BJ (cell line): ENCODE measurements at regions not wholly inside any gene's neighbourhood (a gene's known extent, or its start where the extent isn't known, plus 50 kb on each side); places are given as distances from the start of the nearest gene placed in this dataset.

Experiments
- CTCF ChIA-PET: fragments of 350-600 bp; formaldehyde crosslinking; extraction: SDS; loops from one replicate; lab custom pipeline; 2021; ENCODE audit warnings: antibody characterized with exemption, inconsistent platforms; lab: Yijun Ruan, JAX
- POLR2A ChIA-PET: fragments of 300-600 bp; sonication (Branson Sonifier 250); formaldehyde crosslinking; extraction: SDS; loops from one replicate; lab custom pipeline; 2021; ENCODE audit warnings: antibody characterized with exemption; lab: Charles Lee
- DNase-seq: peaks from one replicate; pipeline ENCODE4 v3.0.0-alpha.2; 2011; ENCODE audit warnings: low read depth
- H3K27me3 ChIP-seq: 2 replicates; pipeline ENCODE4 v1.6.0; 2011; ENCODE audit warnings: low read length; ENCODE audit not compliant: control insufficient read depth, insufficient read depth
- H3K36me3 ChIP-seq: 2 replicates; pipeline ENCODE4 v1.5.1; 2011; ENCODE audit warnings: low read length; ENCODE audit not compliant: control insufficient read depth, insufficient read depth
- H3K4me3 ChIP-seq: 2 replicates; pipeline ENCODE4 v1.5.1; 2011; ENCODE audit warnings: low read depth, mild to moderate bottlenecking, control low read depth, low read length
- TF ChIP-seq, protein P1 (sequence below): IDR thresholded peaks from 2 replicates; pipeline ENCODE4 v1.5.1; 2011; ENCODE audit warnings: low read depth, mild to moderate bottlenecking, control low read depth, inconsistent platforms, low read length, moderate library complexity; ENCODE audit not compliant: insufficient read depth

DNA sequence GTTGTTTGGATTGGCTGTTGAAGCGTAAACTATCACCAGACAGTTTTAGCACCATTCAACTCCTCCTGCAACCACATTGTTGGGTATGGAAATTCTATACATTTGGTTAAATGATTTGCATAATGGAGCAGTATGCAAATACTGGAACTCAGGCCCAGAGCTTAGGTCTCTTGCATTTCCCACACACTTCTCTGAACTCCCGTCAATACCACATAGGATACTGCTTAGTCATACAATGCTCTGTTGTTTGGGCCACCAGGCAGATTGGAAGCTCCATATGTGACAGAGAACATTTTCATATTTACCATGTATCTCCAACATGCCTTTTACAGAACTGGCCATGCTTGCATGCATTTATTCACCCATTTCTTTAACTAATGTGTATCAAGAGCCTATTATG is 78.0 kb downstream of the IFNG start:
- TF ChIP-seq, protein P1, sequence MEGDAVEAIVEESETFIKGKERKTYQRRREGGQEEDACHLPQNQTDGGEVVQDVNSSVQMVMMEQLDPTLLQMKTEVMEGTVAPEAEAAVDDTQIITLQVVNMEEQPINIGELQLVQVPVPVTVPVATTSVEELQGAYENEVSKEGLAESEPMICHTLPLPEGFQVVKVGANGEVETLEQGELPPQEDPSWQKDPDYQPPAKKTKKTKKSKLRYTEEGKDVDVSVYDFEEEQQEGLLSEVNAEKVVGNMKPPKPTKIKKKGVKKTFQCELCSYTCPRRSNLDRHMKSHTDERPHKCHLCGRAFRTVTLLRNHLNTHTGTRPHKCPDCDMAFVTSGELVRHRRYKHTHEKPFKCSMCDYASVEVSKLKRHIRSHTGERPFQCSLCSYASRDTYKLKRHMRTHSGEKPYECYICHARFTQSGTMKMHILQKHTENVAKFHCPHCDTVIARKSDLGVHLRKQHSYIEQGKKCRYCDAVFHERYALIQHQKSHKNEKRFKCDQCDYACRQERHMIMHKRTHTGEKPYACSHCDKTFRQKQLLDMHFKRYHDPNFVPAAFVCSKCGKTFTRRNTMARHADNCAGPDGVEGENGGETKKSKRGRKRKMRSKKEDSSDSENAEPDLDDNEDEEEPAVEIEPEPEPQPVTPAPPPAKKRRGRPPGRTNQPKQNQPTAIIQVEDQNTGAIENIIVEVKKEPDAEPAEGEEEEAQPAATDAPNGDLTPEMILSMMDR = no peak
- CTCF ChIA-PET = no interaction called here
- no peak for DNase-seq
- H3K27me3 ChIP-seq = no peaks in the 10 kb centered on the region
- H3K36me3 ChIP-seq = no peaks in the 10 kb centered on the region
- no peak overlapping the region for H3K4me3 ChIP-seq
- POLR2A ChIA-PET = no interaction called here

DNA sequence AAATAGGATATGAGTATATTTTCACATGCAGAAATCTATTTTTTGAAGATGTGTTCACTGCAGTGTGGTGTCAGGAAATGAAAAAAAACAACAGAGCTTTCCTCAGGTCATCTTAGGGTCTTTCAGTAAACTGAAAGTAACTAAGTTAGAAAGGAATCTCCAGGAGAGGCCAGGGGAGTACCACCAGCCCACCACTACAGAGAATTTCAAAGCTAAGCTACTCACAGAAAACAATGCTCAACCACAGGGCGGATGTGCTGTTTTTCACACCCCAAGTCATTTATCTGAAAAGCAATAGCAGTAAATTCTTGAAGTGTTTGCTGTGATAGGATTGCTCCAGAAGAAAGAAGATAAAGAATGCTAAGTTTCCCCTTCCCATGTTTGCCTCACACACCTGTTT is 79.0 kb downstream of the IFNG start:
- POLR2A ChIA-PET = no interaction called here
- TF ChIP-seq, protein P1 = no peak
- CTCF ChIA-PET = no interaction called here
- Histone ChIP-seq H3K27me3 (no peaks in the 10 kb centered on the region), H3K36me3 (no peaks in the 10 kb centered on the region), H3K4me3 (no peak overlapping the region)
- DNase-seq = no peak

- TF ChIP-seq, protein P1 = no peak
These were observed 80.8 kb downstream of the IFNG start for GRCh38 chr12:68078737-68079136.

DNA sequence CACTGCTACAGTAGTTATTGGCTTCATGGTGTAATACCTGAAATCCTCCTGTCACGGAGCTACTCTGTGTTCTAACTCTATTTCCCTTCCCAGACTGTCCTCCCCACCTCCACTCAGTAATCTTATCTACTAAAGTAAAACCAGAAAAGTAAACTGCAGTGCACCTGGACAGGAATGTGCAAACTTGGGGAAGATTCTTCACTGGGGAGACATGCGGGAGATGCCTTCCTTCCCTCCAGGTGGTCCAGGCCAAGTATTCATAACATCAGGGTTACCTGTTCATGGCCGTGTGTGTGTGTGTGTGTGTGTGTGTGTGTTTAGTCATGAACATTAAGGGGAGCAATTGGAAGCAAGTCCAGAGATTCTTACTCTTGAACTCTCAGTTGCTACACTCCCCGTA is 84.1 kb downstream of the IFNG start:
- ChIA-PET POLR2A (interaction anchor here (0.6 kb wide), 1 partner anchor 789 kb away, joined by 3 read pairs; no protein-coding TSS in a partner anchor), CTCF (interaction anchor here (0.6 to 1.6 kb wide), 2 partner anchors 36 to 1735 kb away, joined by 3 to 9 read pairs; no protein-coding TSS in a partner anchor)

More at GRCh38 chr12:68078737-68079136, 80.8 kb downstream of the IFNG start:
- H3K27me3 ChIP-seq = no peaks in the 10 kb centered on the region
- no peak for DNase-seq
- CTCF ChIA-PET = no interaction called here
- no peaks in the 10 kb centered on the region for H3K36me3 ChIP-seq
- POLR2A ChIA-PET = no interaction called here
- no peak overlapping the region for H3K4me3 ChIP-seq

GRCh38 chr12:68074306-68075027 is 85.1 kb downstream of the IFNG start:
- Histone ChIP-seq H3K27me3 (no peaks in the 10 kb centered on the region), H3K4me3 (no peak overlapping the region), H3K36me3 (no peaks in the 10 kb centered on the region)
- ChIA-PET CTCF (interaction anchor here (1.6 kb wide), 1 partner anchor 35 kb away, joined by 9 read pairs; no protein-coding TSS in a partner anchor), POLR2A (interaction anchor here (0.6 kb wide), 1 partner anchor 788 kb away, joined by 3 read pairs; no protein-coding TSS in a partner anchor)
- DNase-seq = no peak
- TF ChIP-seq, protein P1 = no peak

More for the DNA sequence above, 84.1 kb downstream of the IFNG start:
- TF ChIP-seq, protein P1 = no peak
- DNase-seq = no peak
- H3K27me3 ChIP-seq = no peaks in the 10 kb centered on the region
- no peaks in the 10 kb centered on the region for H3K36me3 ChIP-seq
- H3K4me3 ChIP-seq = no peak overlapping the region
